GM06990 (cell line): ENCODE measurements at regions not wholly inside any gene's neighbourhood (a gene's known extent, or its start where the extent isn't known, plus 50 kb on each side); places are given as distances from the start of the nearest gene placed in this dataset.

Source experiments
- DNase-seq: peaks from one replicate; pipeline ENCODE4 v3.0.0-alpha.2; 2011; ENCODE audit not compliant: insufficient read length; ENCODE audit errors: extremely low read depth
- H3K27me3 ChIP-seq: replicated peaks from 2 replicates; pipeline ENCODE4 v1.6.0; 2011; ENCODE audit warnings: low read length; ENCODE audit not compliant: control insufficient read depth, insufficient read depth
- H3K36me3 ChIP-seq: 2 replicates; pipeline ENCODE4 v1.5.1; 2011; ENCODE audit warnings: low read length; ENCODE audit not compliant: control insufficient read depth, insufficient read depth
- H3K4me3 ChIP-seq: replicated peaks from 2 replicates; pipeline ENCODE4 v1.5.1; 2011; ENCODE audit warnings: low read depth, mild to moderate bottlenecking, control low read depth, low read length
- CTCF ChIP-seq: IDR thresholded peaks from 2 replicates; pipeline ENCODE4 v1.5.1; 2011; ENCODE audit warnings: low read length, control low read depth, mild to moderate bottlenecking, inconsistent platforms; ENCODE audit not compliant: insufficient read depth, poor library complexity, severe bottlenecking

GRCh38 chr12:115013236-115013981 lies 329.4 kb upstream of the TBX3 start:
- H3K36me3 ChIP-seq = no peaks in the 10 kb centered on the region
- no peak overlapping the region for H3K4me3 ChIP-seq
- TF ChIP-seq CTCF = no peak
- H3K27me3 ChIP-seq = no peaks in the 10 kb centered on the region
- no peak for DNase-seq

GRCh38 chr12:115012861-115013235 lies 328.9 kb upstream of the TBX3 start:
- H3K36me3 ChIP-seq = no peaks in the 10 kb centered on the region
- no peaks in the 10 kb centered on the region for H3K27me3 ChIP-seq
- no peak overlapping the region for H3K4me3 ChIP-seq
- TF ChIP-seq CTCF = no peak
- DNase-seq = no peak

GRCh38 chr12:115011703-115012102 lies 327.7 kb upstream of the TBX3 start:
- no peak for TF ChIP-seq CTCF
- DNase-seq = no peak
- Histone ChIP-seq H3K36me3 (no peaks in the 10 kb centered on the region), H3K27me3 (no peaks in the 10 kb centered on the region), H3K4me3 (no peak overlapping the region)

GRCh38 chr12:115010324-115010995 lies 326.5 kb upstream of the TBX3 start:
- Histone ChIP-seq H3K27me3 (no peaks in the 10 kb centered on the region), H3K4me3 (no peak overlapping the region), H3K36me3 (no peaks in the 10 kb centered on the region)
- no peak for DNase-seq
- no peak for TF ChIP-seq CTCF

GRCh38 chr12:115008929-115009328 lies 325.0 kb upstream of the TBX3 start:
- Histone ChIP-seq H3K36me3 (no peaks in the 10 kb centered on the region), H3K27me3 (no peaks in the 10 kb centered on the region), H3K4me3 (no peak overlapping the region)
- no peak for TF ChIP-seq CTCF
- DNase-seq = no peak
